AG09309 (cell line): ENCODE measurements at regions not wholly inside any gene's neighbourhood (a gene's known extent, or its start where the extent isn't known, plus 50 kb on each side); places are given as distances from the start of the nearest gene placed in this dataset.
A peak's percentile ranks its signal among the peaks of the same experiment; 100 is the strongest.
"Not testable (repeated sequence)": the region's sequence is repeated elsewhere in the genome, so short reads cannot be mapped to it uniquely, and the experiment has no call there.

Experiments
- DNase-seq: peaks from one replicate; pipeline ENCODE4 v3.0.0-alpha.2; 2010; ENCODE audit warnings: low read depth
- H3K4me3 ChIP-seq: 2 replicates; pipeline ENCODE4 v1.5.1; 2011; ENCODE audit warnings: mild to moderate bottlenecking, low read depth, low read length, moderate library complexity; ENCODE audit not compliant: control insufficient read depth
- CTCF ChIP-seq: IDR thresholded peaks from 2 replicates; pipeline ENCODE4 v1.5.1; 2011; ENCODE audit warnings: mild to moderate bottlenecking, low read depth, low read length, inconsistent platforms; ENCODE audit not compliant: insufficient read depth, control insufficient read depth; ENCODE audit errors: missing control alignments

GRCh38 chr5:62780888-62781287 lies 202.3 kb downstream of the LRRC70 start:
- H3K4me3 ChIP-seq = no peak overlapping the region
- TF ChIP-seq CTCF = no peak
- no peak for DNase-seq

- DNase-seq = no peak
- no peak overlapping the region for H3K4me3 ChIP-seq
Measured at GRCh38 chr5:62780230-62780629, 201.6 kb downstream of the LRRC70 start.

GRCh38 chr5:62779010-62779422 lies 200.4 kb downstream of the LRRC70 start:
- TF ChIP-seq CTCF = peak; percentile 71
- H3K4me3 ChIP-seq = no peak overlapping the region
- DNase-seq = peak; percentile 32

More at GRCh38 chr5:62780230-62780629, 201.6 kb downstream of the LRRC70 start:
- no peak for TF ChIP-seq CTCF

- no peak for TF ChIP-seq CTCF
- no peak overlapping the region for H3K4me3 ChIP-seq
Measured at GRCh38 chr5:62778316-62779009, 199.8 kb downstream of the LRRC70 start.

GRCh38 chr5:62777081-62777480 lies 198.5 kb downstream of the LRRC70 start:
- not testable (repeated sequence) for H3K4me3 ChIP-seq, DNase-seq

More at GRCh38 chr5:62778316-62779009, 199.8 kb downstream of the LRRC70 start:
- DNase-seq = no peak

GRCh38 chr5:62776592-62776991 lies 198.0 kb downstream of the LRRC70 start:
- not testable (repeated sequence) for DNase-seq, H3K4me3 ChIP-seq

- no peak for DNase-seq
- no peak overlapping the region for H3K4me3 ChIP-seq
- TF ChIP-seq CTCF = no peak
Measured at GRCh38 chr5:62773460-62773859, 194.8 kb downstream of the LRRC70 start.

GRCh38 chr5:62771341-62771740 lies 192.7 kb downstream of the LRRC70 start:
- no peak for TF ChIP-seq CTCF
- no peak overlapping the region for H3K4me3 ChIP-seq
- no peak for DNase-seq
